Activated CD4-positive, alpha-beta T cell treated with anti-CD3 and anti-CD28 coated beads for 36 hours (primary cell): ENCODE measurements at regions not wholly inside any gene's neighbourhood (a gene's known extent, or its start where the extent isn't known, plus 50 kb on each side); places are given as distances from the start of the nearest gene placed in this dataset.
A peak's percentile ranks its signal among the peaks of the same experiment; 100 is the strongest.

Experiments used
- ATAC-seq: fragments of 200-7000 bp; cut with Tn5 transposase; one replicate; pipeline ENCODE4 v1.10.0; 2021; ENCODE audit warnings: mild to moderate bottlenecking, moderate library complexity
- CTCF ChIA-PET: fragments of 350-600 bp; sonication (Branson Sonifier 250); formaldehyde crosslinking; loops from one replicate; lab custom pipeline; 2021; ENCODE audit warnings: antibody characterized with exemption; lab: Charles Lee
- POLR2A ChIA-PET: fragments of 350-600 bp; sonication (Branson Sonifier 250); formaldehyde crosslinking; loops from one replicate; lab custom pipeline; 2021; ENCODE audit warnings: antibody characterized with exemption, inconsistent platforms; lab: Charles Lee
- DNase-seq: peaks from one replicate; pipeline ENCODE4 v3.0.0-alpha.2; 2020
- H3K27ac Mint-ChIP-seq: one replicate; pipeline ENCODE4 v1.8.0; 2021; ENCODE audit warnings: mixed read lengths
- H3K27me3 Mint-ChIP-seq: one replicate; pipeline ENCODE4 v1.8.0; 2021; ENCODE audit warnings: mixed read lengths
- H3K36me3 Mint-ChIP-seq: one replicate; pipeline ENCODE4 v1.8.0; 2021; ENCODE audit warnings: low read depth, mixed read lengths
- H3K4me1 Mint-ChIP-seq: one replicate; pipeline ENCODE4 v1.8.0; 2021; ENCODE audit warnings: mixed read lengths
- H3K4me3 Mint-ChIP-seq: one replicate; pipeline ENCODE4 v1.8.0; 2021; ENCODE audit warnings: mild to moderate bottlenecking, moderate library complexity, mixed read lengths
- H3K9me3 Mint-ChIP-seq: one replicate; pipeline ENCODE4 v1.8.0; 2021; ENCODE audit warnings: low read depth, mixed read lengths
- intact Hi-C, 2 experiments: fragments of 100-400 bp; cut with DNase I in 1 of 2; cut with micrococcal nuclease in 1 of 2; formaldehyde crosslinking; loops; one replicate each; pipeline versions ENCODE4 v1.14.2 to v1.15.1; 2022 to 2024; cut with DNase I, micrococcal nuclease

DNA sequence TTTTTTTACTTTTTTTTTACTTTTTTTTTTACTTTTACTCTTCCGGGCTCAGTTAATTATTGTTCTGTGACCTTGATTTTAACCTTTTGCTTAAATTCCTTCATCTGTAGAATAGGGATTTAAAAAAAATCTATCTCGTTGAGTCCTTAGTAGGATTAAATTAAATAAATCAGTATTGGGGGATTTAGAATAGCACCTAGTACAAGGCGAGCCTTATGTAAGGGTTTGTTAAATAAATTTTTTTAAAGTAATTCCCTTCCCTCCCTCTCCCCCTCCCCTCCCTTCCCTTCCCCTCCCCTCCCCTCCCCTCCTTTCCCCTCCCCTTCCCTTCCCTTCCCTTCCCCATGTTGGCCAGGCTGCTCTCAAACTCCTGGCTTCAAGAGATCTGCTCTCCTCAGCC, 287.2 kb upstream of the KCNH8 start:
- DNase-seq (no peak), ATAC-seq (no peak)
- no peaks in the 10 kb centered on the region for H3K36me3 Mint-ChIP-seq
- ChIA-PET CTCF (interaction anchor here (0.6 to 2.1 kb wide), 2 partner anchors 13 to 1505 kb away, joined by 6 read pairs; no protein-coding TSS in a partner anchor), POLR2A (no interaction called here)
- H3K4me1 Mint-ChIP-seq: peaks cover 15% of the 10 kb centered on the region
- no peak overlapping the region for H3K27ac Mint-ChIP-seq
- H3K9me3 Mint-ChIP-seq: no peaks in the 10 kb centered on the region
- peaks cover 2% of the 10 kb centered on the region for H3K27me3 Mint-ChIP-seq
- no peak overlapping the region for H3K4me3 Mint-ChIP-seq
- intact Hi-C loops: no loop called here

DNA sequence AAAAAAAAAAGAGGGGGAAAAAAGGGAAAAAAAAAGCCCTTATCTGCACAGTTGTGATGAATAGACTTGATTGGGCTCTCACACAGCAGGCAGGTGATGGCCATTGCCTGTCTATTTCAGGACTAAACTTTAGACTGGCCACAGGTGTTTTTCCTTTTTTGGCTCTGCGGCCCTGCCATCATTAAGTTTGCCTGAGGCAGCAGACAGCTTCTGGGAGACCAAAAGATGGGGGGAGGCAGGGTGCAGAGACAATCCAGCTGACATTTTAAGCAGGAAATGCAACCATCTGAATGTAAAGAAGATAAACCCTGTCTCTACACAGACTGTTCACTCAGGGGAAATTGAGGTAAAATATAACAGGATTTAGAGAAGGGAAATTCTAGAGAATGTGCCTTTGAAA, 295.0 kb upstream of the KCNH8 start:
- ChIA-PET POLR2A (no interaction called here), CTCF (interaction anchor here (1.4 kb wide), 1 partner anchor 27 kb away, joined by 3 read pairs; no protein-coding TSS in a partner anchor)
- no peak overlapping the region for H3K27ac Mint-ChIP-seq

GRCh38 chr3:18847583-18848197, 300.6 kb upstream of the KCNH8 start:
- intact Hi-C loops: loop anchor here (1.0 to 2.0 kb wide), 3 partner anchors 21 to 141 kb away; no protein-coding TSS in a partner anchor
- ChIA-PET POLR2A (interaction anchor here (0.7 kb wide), 1 partner anchor 43 kb away, joined by 7 read pairs; no protein-coding TSS in a partner anchor), CTCF (interaction anchor here (0.6 to 3.5 kb wide), 26 partner anchors 8 to 967 kb away, joined by 3 to 37 read pairs (median 4); no protein-coding TSS in a partner anchor)
- H3K27me3 Mint-ChIP-seq: no peaks in the 10 kb centered on the region
- no peaks in the 10 kb centered on the region for H3K9me3 Mint-ChIP-seq
- ATAC-seq (peak; percentile 57), DNase-seq (no peak)
- H3K4me1 Mint-ChIP-seq: peaks cover 29% of the 10 kb centered on the region
- no peak overlapping the region for H3K27ac Mint-ChIP-seq
- H3K36me3 Mint-ChIP-seq: no peaks in the 10 kb centered on the region
- H3K4me3 Mint-ChIP-seq: no peak overlapping the region

More for the DNA sequence above, 295.0 kb upstream of the KCNH8 start:
- H3K9me3 Mint-ChIP-seq: no peaks in the 10 kb centered on the region
- intact Hi-C loops: no loop called here
- no peaks in the 10 kb centered on the region for H3K36me3 Mint-ChIP-seq
- H3K4me3 Mint-ChIP-seq: no peak overlapping the region
- H3K4me1 Mint-ChIP-seq: peaks cover 15% of the 10 kb centered on the region
- ATAC-seq (no peak), DNase-seq (no peak)
- peaks cover 4% of the 10 kb centered on the region for H3K27me3 Mint-ChIP-seq

- H3K27me3 Mint-ChIP-seq: no peaks in the 10 kb centered on the region
- no peak overlapping the region for H3K4me3 Mint-ChIP-seq
- POLR2A ChIA-PET: no interaction called here
- no peak for DNase-seq
- no peaks in the 10 kb centered on the region for H3K36me3 Mint-ChIP-seq
- H3K9me3 Mint-ChIP-seq: no peaks in the 10 kb centered on the region
- H3K4me1 Mint-ChIP-seq: peaks cover 36% of the 10 kb centered on the region
- CTCF ChIA-PET: interaction anchor here (0.9 to 2.3 kb wide), 6 partner anchors 12 to 144 kb away, joined by 3 to 10 read pairs (median 5); no protein-coding TSS in a partner anchor
- H3K27ac Mint-ChIP-seq: peak overlapping the region; percentile 34
- ATAC-seq: peak; percentile 36
- intact Hi-C loops: no loop called here
These were observed 304.3 kb upstream of the KCNH8 start for GRCh38 chr3:18843983-18844382.

DNA sequence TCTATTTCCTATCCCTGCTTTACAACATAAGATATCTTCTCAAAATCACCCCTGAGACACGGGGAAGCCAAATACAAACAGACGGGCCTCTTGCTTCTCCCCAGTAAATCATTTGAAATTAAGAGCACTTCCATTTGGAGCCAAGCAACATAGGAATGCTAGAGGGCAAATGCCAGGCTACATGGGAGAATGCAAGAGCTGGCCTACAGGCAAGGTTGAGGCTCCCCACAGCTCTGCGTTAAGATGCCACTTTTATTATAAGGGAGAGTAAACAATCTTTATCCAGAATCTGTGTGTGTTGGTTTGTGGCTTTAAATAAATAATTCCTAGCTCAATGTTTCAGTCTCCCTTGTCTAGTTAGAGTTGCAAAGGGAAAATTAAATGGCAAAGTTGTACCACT, 305.1 kb upstream of the KCNH8 start:
- intact Hi-C loops: no loop called here

DNA sequence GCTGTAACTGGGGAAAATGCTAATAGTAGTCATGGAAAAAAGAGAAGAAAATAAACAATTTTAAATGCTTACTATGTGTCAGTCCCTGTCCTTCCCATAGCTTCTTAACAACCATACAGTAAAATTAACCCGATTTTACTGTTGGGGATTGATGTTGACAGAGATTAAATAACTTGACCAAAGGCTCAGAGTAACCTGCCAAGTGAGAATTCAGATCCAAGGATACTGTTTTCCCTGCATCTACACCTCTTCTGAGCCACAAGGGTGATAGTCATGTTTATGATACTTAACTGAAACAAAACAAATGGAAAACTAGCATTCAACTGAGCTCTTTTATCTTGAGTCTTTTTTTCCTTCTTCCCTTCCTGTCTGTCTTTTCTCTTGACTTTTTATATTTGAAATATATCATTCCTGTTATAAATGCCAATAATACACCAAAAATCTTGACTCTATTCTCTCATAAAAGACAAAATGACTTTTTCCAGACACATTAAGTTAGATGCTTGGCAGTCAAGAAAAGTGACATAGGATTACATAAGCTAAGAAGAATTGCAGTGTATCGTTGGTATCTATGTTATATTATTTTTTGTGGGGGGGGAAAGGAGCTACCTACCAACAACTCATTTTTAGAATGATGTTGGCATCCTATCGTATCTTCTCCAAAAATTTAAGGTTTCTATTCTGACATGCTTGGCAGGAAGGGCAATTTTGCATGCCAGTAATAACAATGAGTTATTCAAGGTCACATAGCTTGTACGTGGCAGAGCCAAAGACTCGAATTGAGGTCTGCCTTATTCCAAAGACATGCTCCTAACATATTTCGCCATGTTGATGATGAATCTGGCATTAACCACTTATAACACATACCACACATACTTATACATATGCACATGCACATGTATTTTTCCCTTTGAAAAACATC, 306.6 kb upstream of the KCNH8 start:
- CTCF ChIA-PET: interaction anchor here (0.7 to 2.6 kb wide), 4 partner anchors 10 to 1343 kb away, joined by 3 to 13 read pairs (median 4); no protein-coding TSS in a partner anchor
- intact Hi-C loops: no loop called here
- no peak for DNase-seq
- Mint-ChIP-seq H3K36me3 (no peaks in the 10 kb centered on the region), H3K27me3 (no peaks in the 10 kb centered on the region), H3K4me1 (peaks cover 45% of the 10 kb centered on the region), H3K4me3 (no peak overlapping the region), H3K9me3 (no peaks in the 10 kb centered on the region), H3K27ac (no peak overlapping the region)
- POLR2A ChIA-PET: no interaction called here
- no peak for ATAC-seq

More for the DNA sequence above, 305.1 kb upstream of the KCNH8 start:
- H3K4me1 Mint-ChIP-seq: peaks cover 36% of the 10 kb centered on the region
- no peak for ATAC-seq
- POLR2A ChIA-PET: no interaction called here
- no peak for DNase-seq
- H3K4me3 Mint-ChIP-seq: no peak overlapping the region
- CTCF ChIA-PET: interaction anchor here (1.1 to 2.6 kb wide), 4 partner anchors 26 to 145 kb away, joined by 4 to 13 read pairs (median 8); no protein-coding TSS in a partner anchor
- H3K27me3 Mint-ChIP-seq: no peaks in the 10 kb centered on the region
- no peak overlapping the region for H3K27ac Mint-ChIP-seq
- H3K9me3 Mint-ChIP-seq: no peaks in the 10 kb centered on the region
- no peaks in the 10 kb centered on the region for H3K36me3 Mint-ChIP-seq

GRCh38 chr3:18840535-18841137, 307.7 kb upstream of the KCNH8 start:
- Mint-ChIP-seq H3K27ac (no peak overlapping the region), H3K36me3 (no peaks in the 10 kb centered on the region), H3K4me3 (no peak overlapping the region), H3K4me1 (peaks cover 50% of the 10 kb centered on the region), H3K27me3 (no peaks in the 10 kb centered on the region), H3K9me3 (no peaks in the 10 kb centered on the region)
- ATAC-seq (no peak), DNase-seq (no peak)
- POLR2A ChIA-PET: no interaction called here
- CTCF ChIA-PET: interaction anchor here (0.9 to 2.6 kb wide), 2 partner anchors 22 to 148 kb away, joined by 4 to 13 read pairs; no protein-coding TSS in a partner anchor
- intact Hi-C loops: no loop called here

DNA sequence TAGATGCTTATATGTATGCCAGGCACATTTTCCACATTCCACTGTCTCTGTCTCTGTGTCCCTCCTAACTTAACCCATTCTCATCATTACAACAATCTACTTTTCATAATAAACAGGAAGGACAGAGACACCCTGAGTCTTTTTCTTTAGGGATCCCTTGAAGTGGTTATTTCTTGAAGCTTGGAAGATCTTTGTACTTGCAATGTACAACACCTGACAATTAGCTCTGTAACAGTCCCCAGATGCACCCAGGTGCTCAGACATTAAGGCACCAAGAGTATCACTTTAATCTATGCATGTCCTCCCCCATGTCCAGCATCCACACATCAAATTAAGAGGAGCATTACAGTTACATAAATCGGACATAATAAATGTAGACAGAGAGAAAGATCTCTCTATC, 309.6 kb upstream of the KCNH8 start:
- no peaks in the 10 kb centered on the region for H3K36me3 Mint-ChIP-seq
- no peak overlapping the region for H3K27ac Mint-ChIP-seq
- ATAC-seq (no peak), DNase-seq (no peak)
- no peaks in the 10 kb centered on the region for H3K9me3 Mint-ChIP-seq
- ChIA-PET CTCF (interaction anchor here (0.7 to 1.4 kb wide), 2 partner anchors 59 to 151 kb away, joined by 3 to 4 read pairs; no protein-coding TSS in a partner anchor), POLR2A (no interaction called here)
- intact Hi-C loops: no loop called here
- no peak overlapping the region for H3K4me3 Mint-ChIP-seq
- H3K27me3 Mint-ChIP-seq: no peaks in the 10 kb centered on the region
- peaks cover 36% of the 10 kb centered on the region for H3K4me1 Mint-ChIP-seq

- CTCF ChIA-PET: interaction anchor here (1.4 kb wide), 1 partner anchor 154 kb away, joined by 3 read pairs; no protein-coding TSS in a partner anchor
These were observed 311.1 kb upstream of the KCNH8 start for GRCh38 chr3:18837137-18837755.

GRCh38 chr3:18835021-18835420, 313.3 kb upstream of the KCNH8 start:
- CTCF ChIA-PET: interaction anchor here (1.0 to 1.7 kb wide), 4 partner anchors 10 to 77 kb away, joined by 3 to 13 read pairs (median 4); no protein-coding TSS in a partner anchor
- H3K4me3 Mint-ChIP-seq: no peak overlapping the region
- POLR2A ChIA-PET: no interaction called here

More at GRCh38 chr3:18837137-18837755, 311.1 kb upstream of the KCNH8 start:
- peaks cover 32% of the 10 kb centered on the region for H3K4me1 Mint-ChIP-seq
- no peak overlapping the region for H3K4me3 Mint-ChIP-seq
- no peaks in the 10 kb centered on the region for H3K36me3 Mint-ChIP-seq
- intact Hi-C loops: no loop called here
- H3K27ac Mint-ChIP-seq: no peak overlapping the region
- POLR2A ChIA-PET: no interaction called here
- H3K9me3 Mint-ChIP-seq: no peaks in the 10 kb centered on the region
- DNase-seq: no peak
- no peaks in the 10 kb centered on the region for H3K27me3 Mint-ChIP-seq
- ATAC-seq: peak; percentile 36

More at GRCh38 chr3:18835021-18835420, 313.3 kb upstream of the KCNH8 start:
- Mint-ChIP-seq H3K27me3 (no peaks in the 10 kb centered on the region), H3K4me1 (peaks cover 39% of the 10 kb centered on the region), H3K27ac (no peak overlapping the region), H3K36me3 (no peaks in the 10 kb centered on the region), H3K9me3 (no peaks in the 10 kb centered on the region)
- intact Hi-C loops: no loop called here
- ATAC-seq: no peak
- no peak for DNase-seq
